ENCODE measurements at regions not wholly inside any gene's neighbourhood (a gene's known extent, or its start where the extent isn't known, plus 50 kb on each side); places are given as distances from the start of the nearest gene placed in this dataset.

DNA sequence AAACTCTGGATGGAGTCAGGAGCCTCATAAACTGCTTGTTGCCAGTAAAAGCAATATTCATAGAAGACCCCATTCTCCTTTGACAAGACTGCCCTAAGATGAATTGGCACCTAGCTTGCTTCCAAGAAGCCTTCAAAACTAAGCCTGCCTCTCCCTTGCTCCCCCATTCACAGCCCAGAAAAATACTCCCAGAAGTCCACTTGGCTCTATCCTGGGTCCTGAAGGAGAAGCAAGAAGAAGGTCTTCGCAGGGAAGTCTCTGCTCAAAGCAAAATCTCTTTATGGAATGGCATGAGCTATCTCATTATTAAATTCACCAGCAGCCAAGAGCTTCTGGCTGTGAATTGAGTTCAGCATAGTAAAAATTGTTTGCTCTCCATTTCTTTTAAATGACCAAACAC is 230.2 kb upstream of the ARRDC4 start:
- intact Hi-C loops (cut with micrococcal nuclease) (no loop called here), dilution Hi-C loops (cut with MboI; ENCODE audit: extremely low pct_ligation_motif_present, low sequenced_read_pairs) (no loop called here)
- Histone ChIP-seq H4K20me1 (replicated peaks; ENCODE audit: control insufficient read depth, extremely low read depth, insufficient read depth, low read length) (no peaks in the 10 kb centered on the region), H3K36me3 (ENCODE audit: control insufficient read depth in 2 of 2, extremely low read depth in 1 of 2, insufficient read depth in 2 of 2, low read length in 2 of 2) (no peaks in the 10 kb centered on the region), H3K9ac (replicated peaks; ENCODE audit: extremely low read depth, insufficient read depth, low read length) (no peak overlapping the region), H2AFZ (ENCODE audit: low read depth, low read length) (no peak overlapping the region), H3K79me2 (ENCODE audit: control insufficient read depth, insufficient read depth, low read length) (no peaks in the 10 kb centered on the region), H3K9me3 (replicated peaks; ENCODE audit: control insufficient read depth, insufficient read depth, low read length) (no peaks in the 10 kb centered on the region), H3K4me2 (ENCODE audit: insufficient read depth, low read length) (no peak overlapping the region), H3K4me3 (replicated peaks in 1 of 3; ENCODE audit: insufficient read depth in 1 of 3, low read depth in 1 of 3, low read length in 3 of 3) (no peak overlapping the region), H3K27me3 (ENCODE audit: control insufficient read depth in 2 of 2, insufficient read depth in 2 of 2, low read length in 2 of 2) (no peaks in the 10 kb centered on the region), H3K27ac (ENCODE audit: insufficient read depth, low read depth, low read length) (no peak overlapping the region), H3K9me1 (replicated peaks; ENCODE audit: control insufficient read depth, extremely low read depth, insufficient read depth, low read length) (no peaks in the 10 kb centered on the region), H3K4me1 (ENCODE audit: control insufficient read depth, extremely low read depth, insufficient read depth, low read length) (no peaks in the 10 kb centered on the region)
- FAIRE-seq (no peak), DNase-seq (ENCODE audit: low read depth, low spot score) (no peak)
- CTCF ChIA-PET, result no interaction called here
- TF ChIP-seq FOS (IDR thresholded peaks at IDR 0.05; ENCODE audit: borderline replicate concordance, insufficient read depth, low read length), result no peak
- no peak for TF ChIP-seq EZH2 (IDR thresholded peaks at IDR 0.05; ENCODE audit: borderline replicate concordance, low read depth, low read length, severe bottlenecking)
- no peak for TF ChIP-seq CTCF (IDR thresholded peaks at IDR 0.05; ENCODE audit: extremely low read depth in 1 of 2, insufficient read depth in 1 of 2, low read depth in 1 of 2, low read length in 2 of 2)
- no peak for TF ChIP-seq POLR2AphosphoS5 (IDR thresholded peaks at IDR 0.05; ENCODE audit: insufficient read depth, low read depth, low read length)
- no peak for TF ChIP-seq MYC (IDR thresholded peaks at IDR 0.05; ENCODE audit: low read depth, low read length)
- TF ChIP-seq GATA2 (IDR thresholded peaks at IDR 0.05; ENCODE audit: insufficient read depth, insufficient read length, low read depth, low read length), result no peak
- TF ChIP-seq JUN (IDR thresholded peaks at IDR 0.05; ENCODE audit: borderline replicate concordance, insufficient read depth, insufficient read length, low read depth), result no peak
- TF ChIP-seq POLR2A (IDR thresholded peaks at IDR 0.05; ENCODE audit: low read depth, low read length), result no peak
- TF ChIP-seq MAX (IDR thresholded peaks at IDR 0.05; ENCODE audit: insufficient read depth, insufficient read length), result no peak
- POLR2A ChIA-PET, result no interaction called here
- no TSS peak for BruUV-seq (replicated peaks)

Measured in endothelial cell of umbilical vein (primary cell).